ENCODE measurements at regions not wholly inside any gene's neighbourhood (a gene's known extent, or its start where the extent isn't known, plus 50 kb on each side); places are given as distances from the start of the nearest gene placed in this dataset.
A peak's percentile ranks its signal among the peaks of the same experiment; 100 is the strongest.

GRCh38 chr18:22841840-22842239 is 91.3 kb upstream of the RBBP8 start:
- H3K4me3 ChIP-seq (ENCODE audit: low read depth, low read length): no peak overlapping the region
- no peak for TF ChIP-seq CTCF (IDR thresholded peaks at IDR 0.05; ENCODE audit: insufficient read depth, low read depth, low read length)
- peak; percentile 14 for DNase-seq (ENCODE audit: low read depth)

GRCh38 chr18:22844190-22844589 is 88.9 kb upstream of the RBBP8 start:
- no peak for DNase-seq (ENCODE audit: low read depth)
- TF ChIP-seq CTCF (IDR thresholded peaks at IDR 0.05; ENCODE audit: insufficient read depth, low read depth, low read length): no peak
- H3K4me3 ChIP-seq (ENCODE audit: low read depth, low read length): no peak overlapping the region

GRCh38 chr18:22844628-22845027 is 88.5 kb upstream of the RBBP8 start:
- DNase-seq (ENCODE audit: low read depth): no peak
- no peak for TF ChIP-seq CTCF (IDR thresholded peaks at IDR 0.05; ENCODE audit: insufficient read depth, low read depth, low read length)
- H3K4me3 ChIP-seq (ENCODE audit: low read depth, low read length): no peak overlapping the region

GRCh38 chr18:22846088-22846683 is 86.9 kb upstream of the RBBP8 start:
- no peak overlapping the region for H3K4me3 ChIP-seq (ENCODE audit: low read depth, low read length)
- DNase-seq (ENCODE audit: low read depth): peak; percentile 26
- TF ChIP-seq CTCF (IDR thresholded peaks at IDR 0.05; ENCODE audit: insufficient read depth, low read depth, low read length): peak; percentile 45

GRCh38 chr18:22846697-22847096 is 86.4 kb upstream of the RBBP8 start:
- TF ChIP-seq CTCF (IDR thresholded peaks at IDR 0.05; ENCODE audit: insufficient read depth, low read depth, low read length): no peak
- DNase-seq (ENCODE audit: low read depth): no peak
- H3K4me3 ChIP-seq (ENCODE audit: low read depth, low read length): no peak overlapping the region

GRCh38 chr18:22847392-22847791 is 85.7 kb upstream of the RBBP8 start:
- TF ChIP-seq CTCF (IDR thresholded peaks at IDR 0.05; ENCODE audit: insufficient read depth, low read depth, low read length): no peak
- peak; percentile 14 for DNase-seq (ENCODE audit: low read depth)

GRCh38 chr18:22847867-22848451 is 85.2 kb upstream of the RBBP8 start:
- H3K4me3 ChIP-seq (ENCODE audit: low read depth, low read length): no peak overlapping the region
- no peak for TF ChIP-seq CTCF (IDR thresholded peaks at IDR 0.05; ENCODE audit: insufficient read depth, low read depth, low read length)
- DNase-seq (ENCODE audit: low read depth): no peak

More at GRCh38 chr18:22847392-22847791, 85.7 kb upstream of the RBBP8 start:
- H3K4me3 ChIP-seq (ENCODE audit: low read depth, low read length): no peak overlapping the region
